HepG2 (cell line): ENCODE measurements at regions not wholly inside any gene's neighbourhood (a gene's known extent, or its start where the extent isn't known, plus 50 kb on each side); places are given as distances from the start of the nearest gene placed in this dataset.

Experiments
- CBX5 ChIP-seq: sonication (generic); formaldehyde crosslinking; IDR thresholded peaks from 2 replicates; pipeline ENCODE4 v1.4.0; 2020; ENCODE audit warnings: missing genetic modification reagents, borderline replicate concordance
- CTCF ChIP-seq: sonication (generic); formaldehyde crosslinking; IDR thresholded peaks from 2 replicates; pipeline ENCODE4 v1.5.0; 2020; ENCODE audit warnings: mild to moderate bottlenecking, missing genetic modification reagents, moderate library complexity
- NR3C1 ChIP-seq: sonication (generic); formaldehyde crosslinking; IDR thresholded peaks from 2 replicates; pipeline ENCODE4 v1.4.0; 2020; ENCODE audit warnings: missing genetic modification reagents
- PHF8 ChIP-seq: sonication (generic); formaldehyde crosslinking; IDR thresholded peaks from 2 replicates; pipeline ENCODE4 v1.5.0; 2020; ENCODE audit warnings: missing genetic modification reagents
- PPARG ChIP-seq: conservative IDR thresholded peaks from 2 replicates; pipeline ENCODE4 v1.6.1; 2016; ENCODE audit warnings: missing biosample characterization, missing genetic modification reagents
- PRPF4 ChIP-seq: fragments of 200-400 bp; formaldehyde crosslinking; IDR thresholded peaks from 2 replicates; pipeline ENCODE4 v1.6.1; 2016; ENCODE audit warnings: low read length, low read depth; ENCODE audit not compliant: poor library complexity, severe bottlenecking
- RBM22 ChIP-seq: fragments of 200-400 bp; formaldehyde crosslinking; optimal IDR thresholded peaks from 2 replicates; pipeline ENCODE3; 2017; ENCODE audit warnings: mild to moderate bottlenecking, low read length, moderate library complexity
- YY1 ChIP-seq: IDR thresholded peaks from 2 replicates; pipeline ENCODE4 v1.6.1; 2011; ENCODE audit warnings: low read length, low read depth, moderate library complexity, mild to moderate bottlenecking; ENCODE audit not compliant: insufficient read depth, insufficient replicate concordance
- ZBTB1 ChIP-seq: sonication (generic); formaldehyde crosslinking; IDR thresholded peaks from 2 replicates; pipeline ENCODE4 v1.4.0; 2020; ENCODE audit warnings: missing genetic modification reagents, borderline replicate concordance
- ZBTB20 ChIP-seq: sonication (generic); formaldehyde crosslinking; IDR thresholded peaks from 2 replicates; pipeline ENCODE4 v1.8.1; 2023; ENCODE audit warnings: missing genetic modification reagents, low read depth, mild to moderate bottlenecking, borderline replicate concordance

- no peak for TF ChIP-seq ZBTB1 (CRISPR knock-in tag)
- TF ChIP-seq CTCF (CRISPR knock-in tag), result no peak
- no peak for TF ChIP-seq YY1
- TF ChIP-seq PPARG, result no peak
- TF ChIP-seq RBM22, result no peak
- TF ChIP-seq CBX5 (CRISPR knock-in tag), result no peak
- no peak for TF ChIP-seq ZBTB20 (CRISPR knock-in tag)
- no peak for TF ChIP-seq PHF8
- TF ChIP-seq PRPF4, result no peak
- no peak for TF ChIP-seq NR3C1 (CRISPR knock-in tag)
Measured at GRCh38 chr12:98345308-98345876, 170.0 kb upstream of the TMPO start.
